Thymus (tissue), 11 donors: ENCODE measurements at regions not wholly inside any gene's neighbourhood (a gene's known extent, or its start where the extent isn't known, plus 50 kb on each side); places are given as distances from the start of the nearest gene placed in this dataset.

Experiments used
- DNase-seq, 9 donors: peaks; one replicate each; pipeline ENCODE4 v3.0.0-alpha.2; 2013; ENCODE audit warnings: low spot score in 9 of 9, low read depth in 6 of 9, missing footprints in 1 of 9
- H3K27ac ChIP-seq, 2 donors: one replicate each; pipeline ENCODE4 v1.5.1; 2013; ENCODE audit warnings: control low read depth in 1 of 2, low read depth in 1 of 2, low read length in 1 of 2, mild to moderate bottlenecking in 1 of 2, moderate library complexity in 1 of 2
- H3K27me3 ChIP-seq, 2 donors: one replicate each; pipeline ENCODE4 v1.5.1; 2013; ENCODE audit warnings: low read length in 1 of 2; ENCODE audit not compliant: control insufficient read depth in 2 of 2, insufficient read depth in 1 of 2
- H3K36me3 ChIP-seq, 2 donors: one replicate each; pipeline ENCODE4 v1.5.1; 2013; ENCODE audit warnings: low read length in 1 of 2, mild to moderate bottlenecking in 1 of 2, moderate library complexity in 1 of 2; ENCODE audit not compliant: control insufficient read depth in 2 of 2, insufficient read depth in 2 of 2
- H3K4me1 ChIP-seq, 2 donors: one replicate each; pipeline ENCODE4 v1.5.1; 2013; ENCODE audit warnings: low read length in 2 of 2; ENCODE audit not compliant: control insufficient read depth in 2 of 2, insufficient read depth in 2 of 2
- H3K4me3 ChIP-seq, 2 donors: one replicate each; pipeline ENCODE4 v1.5.1; 2013; ENCODE audit warnings: low read length in 2 of 2, control low read depth in 1 of 2, mild to moderate bottlenecking in 1 of 2
- H3K9me3 ChIP-seq, 2 donors: one replicate each; pipeline ENCODE4 v1.5.1; 2013; ENCODE audit warnings: low read length in 1 of 2, mild to moderate bottlenecking in 1 of 2; ENCODE audit not compliant: control insufficient read depth in 2 of 2, insufficient read depth in 1 of 2
- WGBS: extraction: QIAGEN DNeasy Blood & Tissue Kit; methylation state at CpG from one replicate; pipeline ENCODE4 v1.1.7; 2013; 5-methylcytosine and 5-hydroxymethylcytosine counted together
- donor health status: healthy.

DNA sequence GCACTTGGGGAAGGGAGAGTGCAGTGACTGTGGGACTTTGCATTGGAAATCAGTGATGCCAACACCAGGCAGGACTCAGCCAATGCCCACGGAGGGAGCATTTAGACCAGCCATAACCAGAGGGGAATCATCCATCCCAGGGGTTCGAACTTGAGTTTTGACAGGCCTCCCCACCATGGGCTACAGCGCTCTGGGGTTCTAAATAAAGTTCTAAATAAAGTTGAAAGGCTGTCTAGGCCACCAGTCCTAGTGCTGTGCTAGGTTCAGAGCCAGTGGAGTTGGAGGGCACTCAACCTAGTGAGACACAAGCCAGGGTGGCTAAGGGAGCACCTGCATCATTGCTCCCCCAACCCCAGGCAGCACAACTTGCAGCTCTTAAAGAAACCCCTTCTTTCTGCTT lies 82.0 kb upstream of the SLC38A4 start:
- no peak overlapping the region for H3K27ac ChIP-seq
- no peaks in the 10 kb centered on the region for H3K36me3 ChIP-seq
- no peak for DNase-seq
- WGBS, result 97% methylated on average over 3 of the region's 3 CpGs
- H3K4me1 ChIP-seq, result no peaks in the 10 kb centered on the region
- H3K9me3 ChIP-seq, result no peaks in the 10 kb centered on the region
- H3K4me3 ChIP-seq, result no peak overlapping the region
- H3K27me3 ChIP-seq, result no peaks in the 10 kb centered on the region

- Histone ChIP-seq H3K4me3 (no peak overlapping the region), H3K27me3 (no peaks in the 10 kb centered on the region), H3K4me1 (no peaks in the 10 kb centered on the region), H3K9me3 (no peaks in the 10 kb centered on the region), H3K36me3 (no peaks in the 10 kb centered on the region), H3K27ac (no peak overlapping the region)
- DNase-seq, result no peak
- 98% methylated on average over 2 of the region's 2 CpGs for WGBS
These were observed 82.6 kb upstream of the SLC38A4 start for GRCh38 chr12:46908236-46908935.

GRCh38 chr12:46908936-46909635 lies 83.3 kb upstream of the SLC38A4 start:
- DNase-seq, result no peak
- H3K4me1 ChIP-seq, result no peaks in the 10 kb centered on the region
- no peaks in the 10 kb centered on the region for H3K27me3 ChIP-seq
- no peaks in the 10 kb centered on the region for H3K36me3 ChIP-seq
- no peak overlapping the region for H3K4me3 ChIP-seq
- H3K27ac ChIP-seq, result no peak overlapping the region
- H3K9me3 ChIP-seq, result no peaks in the 10 kb centered on the region
- 78% methylated on average over 6 of the region's 6 CpGs for WGBS

DNA sequence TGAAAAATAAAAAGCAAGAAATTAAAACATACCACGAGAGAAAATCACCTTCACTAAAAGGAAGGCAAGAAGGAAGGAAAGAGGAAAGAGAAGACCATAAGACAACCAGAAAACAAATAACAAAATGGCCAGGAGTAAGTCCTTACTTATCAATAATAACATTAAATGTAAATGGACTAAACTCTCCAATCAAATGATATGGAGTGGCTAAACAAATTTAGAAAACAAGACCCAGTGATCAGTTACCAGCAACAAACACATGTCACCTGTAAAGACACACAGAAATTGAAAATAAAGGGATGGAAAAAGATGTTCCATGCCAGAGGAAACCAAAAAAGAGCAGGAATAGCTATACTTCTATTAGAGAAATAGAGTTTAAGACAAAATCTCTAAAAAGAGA lies 85.0 kb upstream of the SLC38A4 start:
- WGBS, result 95% methylated on average over 1 of the region's 1 CpG
- Histone ChIP-seq H3K36me3 (no peaks in the 10 kb centered on the region), H3K9me3 (no peaks in the 10 kb centered on the region), H3K4me1 (no peaks in the 10 kb centered on the region), H3K4me3 (no peak overlapping the region), H3K27me3 (no peaks in the 10 kb centered on the region), H3K27ac (no peak overlapping the region)
- DNase-seq, result no peak

- no peaks in the 10 kb centered on the region for H3K27me3 ChIP-seq
- H3K4me3 ChIP-seq, result no peak overlapping the region
- no peaks in the 10 kb centered on the region for H3K4me1 ChIP-seq
- 92% methylated on average over 5 of the region's 5 CpGs for WGBS
- H3K36me3 ChIP-seq, result no peaks in the 10 kb centered on the region
- no peak overlapping the region for H3K27ac ChIP-seq
- no peaks in the 10 kb centered on the region for H3K9me3 ChIP-seq
- DNase-seq, result no peak
These were observed 88.5 kb upstream of the SLC38A4 start for GRCh38 chr12:46914336-46914735.

DNA sequence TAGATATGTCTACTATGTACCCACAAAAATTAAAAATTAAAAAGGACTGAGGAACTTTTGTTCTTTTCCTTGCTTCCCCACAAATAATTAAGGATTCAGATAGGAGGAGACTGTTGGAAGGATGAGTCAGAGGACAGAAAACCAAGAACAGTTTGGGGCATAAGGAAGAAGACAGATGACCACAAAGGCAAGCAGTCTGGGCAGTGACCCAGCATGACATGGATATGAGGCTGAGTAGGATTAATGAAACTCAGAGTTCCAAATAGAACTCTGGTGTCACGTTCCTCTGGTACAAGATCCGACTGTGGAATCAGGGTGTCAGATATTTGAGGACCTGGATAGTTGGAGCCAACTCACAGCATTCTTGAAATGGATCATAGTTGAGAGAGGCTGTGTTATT lies 89.3 kb upstream of the SLC38A4 start:
- H3K4me1 ChIP-seq, result no peaks in the 10 kb centered on the region
- H3K36me3 ChIP-seq, result no peaks in the 10 kb centered on the region
- H3K27ac ChIP-seq, result no peak overlapping the region
- DNase-seq, result no peak
- WGBS, result 93% methylated on average over 2 of the region's 2 CpGs
- H3K9me3 ChIP-seq, result no peaks in the 10 kb centered on the region
- no peaks in the 10 kb centered on the region for H3K27me3 ChIP-seq
- H3K4me3 ChIP-seq, result no peak overlapping the region

DNA sequence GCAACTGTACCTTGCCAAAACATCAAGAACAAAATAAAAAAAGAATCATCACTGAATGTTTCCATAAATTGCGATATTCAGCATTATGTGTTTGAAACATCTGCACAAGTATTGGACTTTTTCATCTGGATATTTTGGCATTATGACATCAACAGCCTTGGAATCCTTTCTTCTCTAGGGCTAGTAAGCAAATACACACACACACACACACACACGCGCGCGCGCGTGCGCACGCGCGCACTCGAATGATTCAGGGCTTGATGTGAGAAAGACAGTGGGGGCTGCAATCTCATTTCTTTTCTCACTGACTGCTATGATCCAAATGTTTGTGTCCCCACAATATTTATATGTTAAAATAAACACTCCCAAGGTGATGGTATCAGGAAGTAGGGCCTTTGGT lies 90.0 kb upstream of the SLC38A4 start:
- DNase-seq, result no peak
- no peak overlapping the region for H3K27ac ChIP-seq
- H3K4me1 ChIP-seq, result no peaks in the 10 kb centered on the region
- no peaks in the 10 kb centered on the region for H3K27me3 ChIP-seq
- H3K9me3 ChIP-seq, result no peaks in the 10 kb centered on the region
- WGBS, result 95% methylated on average over 12 of the region's 12 CpGs
- H3K36me3 ChIP-seq, result no peaks in the 10 kb centered on the region
- no peak overlapping the region for H3K4me3 ChIP-seq

- WGBS, result 100% methylated on average over 1 of the region's 1 CpG
- no peak for DNase-seq
- Histone ChIP-seq H3K36me3 (no peaks in the 10 kb centered on the region), H3K27me3 (no peaks in the 10 kb centered on the region), H3K4me1 (no peaks in the 10 kb centered on the region), H3K27ac (no peak overlapping the region), H3K9me3 (no peaks in the 10 kb centered on the region), H3K4me3 (no peak overlapping the region)
These were observed 91.1 kb upstream of the SLC38A4 start for GRCh38 chr12:46916796-46917419.

DNA sequence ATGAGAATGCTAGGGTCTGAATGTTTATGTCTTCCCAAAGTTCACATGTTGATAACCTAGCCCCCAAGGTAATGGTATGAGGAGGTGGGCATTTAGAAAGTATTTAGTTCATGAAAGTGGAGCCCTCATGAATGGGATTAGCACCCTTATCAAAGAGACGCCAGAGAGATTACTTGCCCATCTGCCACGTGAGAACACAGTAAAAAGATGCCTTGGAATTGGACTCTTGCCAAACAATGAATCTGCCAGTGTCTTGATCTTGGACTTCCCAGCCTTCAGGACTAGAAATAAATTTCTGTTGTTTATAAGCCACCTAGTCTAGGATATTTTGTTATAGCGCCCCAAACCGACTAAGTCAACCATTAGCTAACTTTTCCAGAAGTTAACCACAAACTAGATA lies 92.0 kb upstream of the SLC38A4 start:
- Histone ChIP-seq H3K9me3 (no peaks in the 10 kb centered on the region), H3K4me3 (no peak overlapping the region), H3K36me3 (no peaks in the 10 kb centered on the region), H3K27ac (no peak overlapping the region), H3K4me1 (no peaks in the 10 kb centered on the region), H3K27me3 (no peaks in the 10 kb centered on the region)
- WGBS, result 84% methylated on average over 4 of the region's 4 CpGs
- DNase-seq, result no peak
